Upper lobe of right lung (tissue), 1 donor: ENCODE measurements at regions not wholly inside any gene's neighbourhood (a gene's known extent, or its start where the extent isn't known, plus 50 kb on each side); places are given as distances from the start of the nearest gene placed in this dataset.

ENCODE experiments used
- ATAC-seq: fragments of 200-7000 bp; cut with Tn5 transposase; one replicate; pipeline ENCODE4 v1.9.1; 2020; ENCODE audit warnings: mild to moderate bottlenecking, moderate library complexity
- DNase-seq: peaks from one replicate; pipeline ENCODE4 v3.0.0-alpha.2; 2020
- H3K27ac ChIP-seq: fragments of 200-600 bp; one replicate; pipeline ENCODE4 v1.8.0; 2022
- H3K27me3 ChIP-seq: fragments of 200-600 bp; one replicate; pipeline ENCODE4 v1.8.0; 2022; ENCODE audit warnings: mild to moderate bottlenecking
- H3K36me3 ChIP-seq: fragments of 200-600 bp; one replicate; pipeline ENCODE4 v1.8.0; 2022
- H3K4me1 ChIP-seq: fragments of 200-600 bp; one replicate; pipeline ENCODE4 v1.8.0; 2022
- H3K4me3 ChIP-seq: fragments of 200-600 bp; one replicate; pipeline ENCODE4 v1.8.0; 2022; ENCODE audit warnings: mild to moderate bottlenecking
- H3K9me3 ChIP-seq: fragments of 200-600 bp; one replicate; pipeline ENCODE4 v1.8.0; 2022
- intact Hi-C: fragments of 100-400 bp; cut with DNase I; formaldehyde crosslinking; loops from one replicate; pipeline ENCODE4 v1.11.0; 2022
- TF ChIP-seq, protein P1 (sequence below): fragments of 200-600 bp; IDR thresholded peaks from one replicate; pipeline ENCODE4 v1.8.0; 2022; ENCODE audit warnings: antibody characterized with exemption
- donor health status: DM: no; HTN: yes; CAD: no; lungs with severe emphysema.

DNA sequence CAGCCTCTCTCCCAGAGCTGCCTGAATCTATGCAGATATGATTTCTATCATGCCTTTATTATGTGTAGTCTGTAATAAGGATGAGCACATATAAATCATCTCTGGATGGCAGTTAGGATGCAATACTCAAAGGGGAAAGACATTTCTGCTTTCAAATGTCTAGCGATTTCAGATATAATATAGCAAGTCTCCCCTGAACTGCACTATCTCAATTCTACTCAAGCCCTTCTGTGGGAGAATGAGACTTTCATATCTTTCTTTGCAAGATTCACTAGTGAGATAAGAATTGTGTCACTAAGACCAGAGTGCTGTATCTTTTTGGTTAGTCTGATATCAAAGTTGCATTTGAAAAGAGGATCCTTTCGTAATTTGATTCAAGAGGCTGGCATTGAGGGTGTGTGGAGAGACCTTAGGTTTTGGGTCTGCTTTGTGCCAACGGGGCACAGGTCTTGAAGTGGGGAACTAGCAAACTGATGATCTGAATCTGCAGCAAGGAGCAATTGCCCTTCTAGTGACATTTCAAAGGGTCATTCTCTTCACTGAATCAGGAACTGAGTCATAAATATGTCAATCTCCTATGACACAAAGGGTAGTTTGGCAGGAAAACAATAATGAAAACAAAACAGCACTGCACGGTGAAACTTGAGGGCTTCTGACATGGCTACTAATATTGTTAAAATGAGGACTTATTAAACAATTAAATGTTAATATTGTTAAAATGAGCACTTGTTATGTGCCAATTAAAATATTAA lies 305.5 kb upstream of the CLINT1 start:
- H3K4me3 ChIP-seq: no peak overlapping the region
- TF ChIP-seq, protein P1, sequence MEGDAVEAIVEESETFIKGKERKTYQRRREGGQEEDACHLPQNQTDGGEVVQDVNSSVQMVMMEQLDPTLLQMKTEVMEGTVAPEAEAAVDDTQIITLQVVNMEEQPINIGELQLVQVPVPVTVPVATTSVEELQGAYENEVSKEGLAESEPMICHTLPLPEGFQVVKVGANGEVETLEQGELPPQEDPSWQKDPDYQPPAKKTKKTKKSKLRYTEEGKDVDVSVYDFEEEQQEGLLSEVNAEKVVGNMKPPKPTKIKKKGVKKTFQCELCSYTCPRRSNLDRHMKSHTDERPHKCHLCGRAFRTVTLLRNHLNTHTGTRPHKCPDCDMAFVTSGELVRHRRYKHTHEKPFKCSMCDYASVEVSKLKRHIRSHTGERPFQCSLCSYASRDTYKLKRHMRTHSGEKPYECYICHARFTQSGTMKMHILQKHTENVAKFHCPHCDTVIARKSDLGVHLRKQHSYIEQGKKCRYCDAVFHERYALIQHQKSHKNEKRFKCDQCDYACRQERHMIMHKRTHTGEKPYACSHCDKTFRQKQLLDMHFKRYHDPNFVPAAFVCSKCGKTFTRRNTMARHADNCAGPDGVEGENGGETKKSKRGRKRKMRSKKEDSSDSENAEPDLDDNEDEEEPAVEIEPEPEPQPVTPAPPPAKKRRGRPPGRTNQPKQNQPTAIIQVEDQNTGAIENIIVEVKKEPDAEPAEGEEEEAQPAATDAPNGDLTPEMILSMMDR: no peak
- H3K27ac ChIP-seq: no peak overlapping the region
- intact Hi-C loops: no loop called here
- no peaks in the 10 kb centered on the region for H3K27me3 ChIP-seq
- H3K9me3 ChIP-seq: no peaks in the 10 kb centered on the region
- no peaks in the 10 kb centered on the region for H3K36me3 ChIP-seq
- no peak for ATAC-seq
- H3K4me1 ChIP-seq: no peaks in the 10 kb centered on the region
- DNase-seq: no peak

DNA sequence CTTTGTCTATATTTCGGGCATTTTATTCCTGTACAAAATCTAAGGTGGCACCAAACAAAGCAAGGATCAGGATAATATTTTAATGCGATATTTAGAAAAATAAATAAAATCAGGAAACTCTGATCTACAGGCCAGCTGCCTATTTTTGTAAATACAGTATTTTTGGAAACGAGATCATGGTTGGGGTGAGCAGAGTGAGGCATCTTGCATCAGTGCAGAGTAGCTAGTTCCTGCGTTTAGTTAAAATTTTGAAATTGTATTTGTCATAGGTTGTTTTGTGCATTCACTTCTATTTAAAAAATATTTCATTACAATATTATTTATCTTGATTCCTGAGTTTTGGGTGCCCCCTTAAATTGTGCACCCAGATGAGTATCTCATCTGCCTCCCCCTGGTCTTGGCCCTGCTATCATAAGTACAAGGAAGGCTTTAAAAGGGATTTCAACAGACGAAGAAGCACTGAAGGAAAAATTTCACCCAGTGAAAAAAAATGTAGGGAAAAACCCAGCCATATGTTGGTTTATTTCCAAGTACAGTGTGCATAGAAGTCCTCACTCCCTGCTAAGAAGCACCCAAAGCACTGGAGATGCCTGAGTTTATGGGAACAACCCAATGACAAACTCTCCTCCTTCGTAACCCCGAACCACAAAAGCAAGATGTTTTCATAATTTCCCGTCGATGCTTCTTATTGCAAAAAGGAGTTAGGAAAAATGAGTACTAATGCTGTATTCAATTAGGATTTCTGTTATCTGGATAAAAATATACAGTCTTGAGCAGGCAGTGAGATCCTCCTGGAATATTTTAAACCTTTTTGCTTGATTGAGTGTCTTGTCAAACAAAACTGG lies 304.7 kb upstream of the CLINT1 start:
- no peak for ATAC-seq
- H3K4me1 ChIP-seq: no peaks in the 10 kb centered on the region
- intact Hi-C loops: no loop called here
- no peaks in the 10 kb centered on the region for H3K27me3 ChIP-seq
- no peak overlapping the region for H3K27ac ChIP-seq
- H3K36me3 ChIP-seq: no peaks in the 10 kb centered on the region
- no peak overlapping the region for H3K4me3 ChIP-seq
- TF ChIP-seq, protein P1: no peak
- no peaks in the 10 kb centered on the region for H3K9me3 ChIP-seq
- DNase-seq: no peak

DNA sequence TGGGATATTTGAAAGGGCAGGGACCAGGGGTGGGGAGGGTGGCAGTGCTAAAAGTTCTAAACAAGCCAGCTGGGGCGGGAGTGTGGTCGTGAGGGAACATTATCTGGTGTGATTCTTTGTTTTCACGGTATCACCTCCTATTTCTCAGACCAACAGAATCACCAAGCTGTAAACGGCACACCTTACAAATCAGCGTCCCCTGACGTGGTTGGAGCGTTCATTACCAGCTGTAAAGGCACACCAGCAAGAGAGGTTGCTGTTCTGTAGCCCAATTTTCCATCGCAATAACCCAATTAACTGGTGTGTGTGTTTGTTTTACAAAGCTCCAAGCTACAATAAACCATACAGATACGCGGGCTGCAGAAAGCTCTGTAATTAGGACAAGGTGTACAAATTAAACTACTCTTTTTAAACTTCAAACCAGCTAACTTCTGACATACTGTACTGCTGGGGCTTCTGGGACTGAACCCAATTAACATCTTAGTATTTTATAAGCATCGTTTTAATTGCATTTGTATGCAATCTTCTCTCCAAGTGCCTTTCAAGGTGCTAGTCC lies 303.6 kb upstream of the CLINT1 start:
- H3K27ac ChIP-seq: no peak overlapping the region
- intact Hi-C loops: no loop called here
- H3K36me3 ChIP-seq: no peaks in the 10 kb centered on the region
- TF ChIP-seq, protein P1: no peak
- no peak overlapping the region for H3K4me3 ChIP-seq
- no peaks in the 10 kb centered on the region for H3K4me1 ChIP-seq
- no peaks in the 10 kb centered on the region for H3K27me3 ChIP-seq
- no peak for DNase-seq
- ATAC-seq: no peak
- no peaks in the 10 kb centered on the region for H3K9me3 ChIP-seq

DNA sequence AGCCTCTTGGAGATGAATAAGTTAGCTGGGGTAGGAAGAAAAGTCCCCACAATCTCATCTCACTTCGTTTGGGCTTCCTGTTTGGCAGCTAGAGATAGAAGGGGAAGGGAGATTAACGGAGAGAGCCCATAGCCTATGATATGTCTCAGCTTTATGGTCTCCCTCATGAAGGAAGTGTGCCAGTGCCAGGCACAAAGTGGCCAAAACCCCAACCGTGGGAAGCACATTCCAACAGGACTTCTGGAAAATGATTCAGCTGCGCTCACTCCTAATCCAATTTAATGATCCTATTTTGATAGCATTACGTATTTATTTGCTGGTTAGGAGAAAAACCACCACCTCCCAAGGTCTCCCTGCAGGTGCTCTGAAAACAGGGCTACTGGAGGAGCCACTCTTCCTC lies 303.1 kb upstream of the CLINT1 start:
- Histone ChIP-seq H3K4me3 (no peak overlapping the region), H3K9me3 (no peaks in the 10 kb centered on the region), H3K27me3 (no peaks in the 10 kb centered on the region), H3K4me1 (no peaks in the 10 kb centered on the region), H3K36me3 (no peaks in the 10 kb centered on the region), H3K27ac (no peak overlapping the region)
- TF ChIP-seq, protein P1: no peak
- intact Hi-C loops: no loop called here
- ATAC-seq (no peak), DNase-seq (no peak)

DNA sequence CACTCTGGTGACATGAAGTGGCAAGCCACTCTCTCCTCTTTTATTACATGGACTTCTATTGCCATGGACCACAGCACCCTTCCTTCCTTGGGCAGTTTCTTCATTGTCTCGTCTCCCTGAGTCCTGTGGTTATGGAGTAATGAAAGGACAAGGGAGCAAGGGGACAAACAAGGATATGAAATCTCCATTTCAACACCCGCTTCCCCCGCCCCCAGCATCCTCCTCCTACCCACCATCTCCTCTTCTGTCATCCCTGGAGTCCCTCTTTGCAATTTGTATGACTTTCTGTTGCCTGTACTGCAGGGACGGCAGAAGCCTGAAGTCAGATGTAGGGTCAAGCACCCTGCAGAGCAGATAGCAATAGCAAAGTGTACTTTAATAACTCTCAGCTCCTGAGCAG lies 300.7 kb upstream of the CLINT1 start:
- Histone ChIP-seq H3K4me3 (no peak overlapping the region), H3K36me3 (no peaks in the 10 kb centered on the region), H3K4me1 (no peaks in the 10 kb centered on the region), H3K27ac (no peak overlapping the region), H3K9me3 (no peaks in the 10 kb centered on the region), H3K27me3 (no peaks in the 10 kb centered on the region)
- intact Hi-C loops: no loop called here
- DNase-seq (no peak), ATAC-seq (no peak)
- TF ChIP-seq, protein P1: no peak
